ENCODE measurements at regions not wholly inside any gene's neighbourhood (a gene's known extent, or its start where the extent isn't known, plus 50 kb on each side); places are given as distances from the start of the nearest gene placed in this dataset.

GRCh38 chr7:81648716-81649115 is 121.1 kb downstream of the HGF start:
- DNase-seq (ENCODE audit: low read depth in 2 of 2) = no peak

DNA sequence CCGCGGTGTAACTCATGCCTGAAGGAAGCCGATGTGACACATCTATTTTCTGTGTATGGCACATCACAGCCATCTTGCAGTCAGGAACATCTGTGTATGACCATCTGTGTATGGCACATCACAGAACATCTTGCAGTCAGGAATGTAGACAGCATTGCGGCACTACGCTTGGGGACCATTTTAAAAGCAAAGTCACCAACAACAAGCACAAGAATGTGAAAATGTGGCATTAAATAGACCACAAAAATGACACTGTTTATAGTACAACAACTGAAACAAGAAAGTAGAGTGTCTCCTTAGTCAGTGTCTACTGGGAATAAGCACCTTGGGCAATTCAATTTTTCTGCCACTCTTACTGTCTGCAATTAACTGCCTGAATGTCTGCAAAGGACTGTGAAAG is 124.4 kb downstream of the HGF start:
- no peak for DNase-seq (ENCODE audit: low read depth in 2 of 2)

DNA sequence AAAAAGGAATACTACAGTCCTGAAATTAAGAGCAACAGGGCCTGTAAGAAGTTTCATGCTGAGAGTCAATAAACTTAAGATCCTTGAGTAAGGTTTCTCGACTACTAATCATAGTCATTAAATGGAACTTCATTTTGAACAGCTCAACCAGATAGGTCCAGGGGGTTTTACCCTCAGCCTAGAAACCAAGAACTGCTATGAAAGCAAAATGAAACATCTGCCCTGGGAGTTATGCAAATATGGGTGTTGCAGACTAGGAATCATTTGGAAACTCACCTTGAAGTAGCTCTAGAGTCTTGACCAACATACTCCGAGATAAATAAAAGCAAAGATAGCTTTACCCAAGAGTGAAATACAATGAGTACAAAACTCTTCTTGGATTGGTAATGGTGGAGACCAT is 128.0 kb downstream of the HGF start:
- no peak for DNase-seq (ENCODE audit: low read depth in 2 of 2)

DNA sequence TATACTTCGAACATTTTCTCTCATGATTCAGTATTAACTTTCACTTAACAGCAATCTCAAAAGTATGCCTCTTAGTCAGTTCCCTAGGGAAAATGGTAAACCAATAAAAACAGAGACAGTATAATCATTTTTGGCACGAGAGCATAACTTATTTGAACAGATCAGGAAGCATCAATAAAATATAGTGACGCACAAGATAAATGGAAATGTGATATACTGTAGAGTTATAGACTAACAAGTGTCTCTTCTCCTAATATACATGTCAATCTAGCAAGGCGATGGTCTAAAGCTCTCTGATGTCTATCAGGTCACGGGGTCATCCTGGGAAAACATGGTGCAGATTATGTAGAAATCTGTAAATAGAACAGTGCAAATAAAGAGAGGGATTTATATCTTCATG is 131.6 kb downstream of the HGF start:
- DNase-seq (ENCODE audit: low read depth in 2 of 2) = no peak

GRCh38 chr7:81637534-81637933 is 132.3 kb downstream of the HGF start:
- DNase-seq (ENCODE audit: low read depth in 2 of 2) = no peak

DNA sequence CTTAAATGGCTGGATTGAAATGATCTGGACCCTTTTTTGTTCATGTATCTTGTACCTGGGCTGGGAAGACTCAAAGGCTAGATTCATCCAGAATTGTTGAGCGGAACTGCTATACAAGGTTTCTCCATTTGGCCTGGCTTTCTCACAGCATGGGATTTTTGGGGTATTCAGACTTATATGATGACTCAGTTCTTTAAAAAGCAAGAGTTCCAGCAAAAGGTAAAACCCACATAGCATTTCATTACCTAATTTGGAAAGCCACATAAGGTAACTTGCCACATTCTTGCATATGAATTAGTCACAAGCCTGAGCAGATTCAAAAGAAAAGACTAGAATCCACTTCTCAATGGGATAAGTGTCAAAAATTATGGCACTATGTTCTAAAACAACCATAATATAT is 137.4 kb downstream of the HGF start:
- no peak for DNase-seq (ENCODE audit: low read depth in 2 of 2)

- no peak for DNase-seq (ENCODE audit: low read depth in 2 of 2)
These were observed 139.2 kb downstream of the HGF start for GRCh38 chr7:81630600-81630999.

DNA sequence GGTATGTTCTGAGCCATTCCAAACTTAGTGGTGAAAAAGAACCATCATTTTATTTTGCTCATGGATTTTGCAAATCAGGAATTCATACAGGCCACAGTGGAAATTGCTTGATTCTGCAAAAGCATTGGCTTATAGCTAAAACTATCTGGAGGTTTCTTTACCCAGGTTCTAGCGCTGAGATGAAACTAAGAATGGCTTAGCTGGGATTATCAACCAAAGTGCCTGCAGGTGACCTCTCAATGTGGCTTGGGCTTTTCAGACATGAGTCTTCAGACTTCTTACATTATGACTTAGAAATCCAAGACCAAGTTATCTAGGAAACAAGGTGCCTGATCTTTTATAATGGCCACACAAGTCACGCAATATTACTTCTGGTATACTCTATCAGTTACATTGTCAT is 140.1 kb downstream of the HGF start:
- DNase-seq (ENCODE audit: low read depth in 2 of 2) = no peak

DNA sequence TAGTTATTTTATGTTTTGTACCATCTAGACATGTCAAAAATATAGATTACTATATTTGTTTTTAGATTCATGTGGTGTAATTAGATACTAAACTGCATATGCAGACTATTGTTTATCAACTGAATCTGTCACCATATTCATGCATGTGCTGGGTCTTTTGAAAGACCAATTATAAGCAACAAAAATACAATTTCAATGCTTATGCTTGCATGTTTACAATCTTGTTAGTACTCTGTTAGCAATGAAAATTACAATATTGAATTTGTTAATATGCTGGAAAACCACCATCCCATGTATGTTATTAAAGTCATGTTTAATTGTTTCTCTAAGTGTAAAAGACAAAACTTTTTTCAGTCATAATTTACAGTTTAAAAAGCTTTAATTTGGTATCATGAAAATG is 140.9 kb downstream of the HGF start:
- DNase-seq (ENCODE audit: low read depth in 2 of 2) = no peak

- DNase-seq (ENCODE audit: low read depth in 2 of 2) = no peak
These were observed 142.1 kb downstream of the HGF start for GRCh38 chr7:81627536-81628287.

DNA sequence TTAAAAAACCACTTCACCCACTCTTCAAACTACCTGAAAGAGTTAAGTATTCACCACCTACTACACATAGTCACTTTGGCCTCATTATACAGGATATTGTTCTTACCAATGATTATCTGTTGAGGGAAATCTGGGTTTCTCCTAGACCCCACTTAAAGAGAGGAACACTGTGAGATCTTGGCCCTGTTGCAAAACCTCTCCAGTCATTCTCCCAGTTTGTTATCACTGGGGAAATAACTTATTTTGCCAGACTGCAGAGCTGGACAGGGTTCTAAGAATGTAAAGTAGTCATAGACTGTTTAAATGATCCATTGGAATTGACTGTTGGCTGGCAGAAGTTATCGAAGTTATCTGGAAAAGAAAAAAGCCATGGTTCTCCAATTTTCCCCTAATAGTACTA is 143.8 kb downstream of the HGF start:
- no peak for DNase-seq (ENCODE audit: low read depth in 2 of 2)

GRCh38 chr7:81624650-81625631 is 144.9 kb downstream of the HGF start:
- DNase-seq (ENCODE audit: low read depth in 2 of 2) = no peak

DNA sequence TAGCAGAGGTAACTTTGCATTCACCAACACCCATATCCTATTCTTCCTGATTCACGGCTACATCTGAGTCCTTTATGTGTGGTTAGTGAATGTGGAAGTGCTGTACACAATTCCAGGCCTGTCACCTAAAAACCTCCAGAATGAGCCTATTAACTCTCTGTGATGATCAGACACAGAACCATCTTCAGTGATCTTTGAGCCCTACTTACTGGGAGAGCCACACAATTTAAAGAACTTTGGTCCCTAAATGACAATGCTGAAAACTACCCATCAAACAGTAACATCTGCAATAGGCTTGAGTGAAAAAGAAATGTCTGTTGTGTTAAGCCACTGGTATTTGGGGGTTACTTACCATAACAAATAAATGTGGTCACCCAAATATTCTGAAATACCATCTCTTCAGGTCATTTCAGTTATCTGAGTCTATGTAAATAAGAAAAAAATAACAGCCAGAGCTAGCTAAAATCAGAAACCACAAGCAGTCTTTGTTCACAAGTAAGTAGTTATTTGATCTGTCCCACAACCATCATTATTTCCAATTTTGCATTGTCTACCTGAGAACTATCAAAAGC is 145.7 kb downstream of the HGF start:
- DNase-seq (ENCODE audit: low read depth in 2 of 2) = no peak

- DNase-seq (ENCODE audit: low read depth in 2 of 2) = no peak
These were observed 146.5 kb downstream of the HGF start for GRCh38 chr7:81623251-81623855.

- DNase-seq (ENCODE audit: low read depth in 2 of 2) = no peak
These were observed 148.0 kb downstream of the HGF start for GRCh38 chr7:81621893-81622292.

DNA sequence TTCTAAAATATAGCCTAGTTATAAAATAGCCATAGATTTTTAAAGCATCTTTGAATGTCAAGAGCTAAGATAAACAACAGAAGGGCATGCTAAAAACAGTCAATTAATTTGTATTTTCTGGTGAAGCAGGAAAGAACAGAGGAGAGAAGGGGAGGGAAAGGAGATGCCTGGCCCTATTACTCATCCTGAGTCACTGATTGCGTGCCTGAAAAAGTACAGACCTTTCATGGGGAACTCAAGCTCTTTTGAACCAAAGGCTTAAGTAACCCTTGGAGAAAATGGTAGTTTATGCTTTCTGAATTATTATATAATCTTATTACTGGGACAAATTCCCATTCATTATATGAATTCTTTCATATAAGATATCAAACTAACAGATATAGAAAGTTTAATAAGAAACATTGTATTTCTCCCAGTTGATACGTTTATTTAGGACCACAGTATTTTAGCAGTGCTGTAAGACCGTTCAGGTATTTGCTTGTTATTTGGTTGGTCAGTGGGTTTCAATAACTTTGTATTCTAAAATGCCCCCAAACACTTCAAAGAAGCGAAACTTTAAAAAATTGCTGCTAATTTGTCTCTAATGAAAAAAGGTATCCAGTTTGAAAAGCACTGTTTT is 151.3 kb downstream of the HGF start:
- DNase-seq (ENCODE audit: low read depth in 2 of 2) = no peak

- no peak for DNase-seq (ENCODE audit: low read depth in 2 of 2)
These were observed 152.9 kb downstream of the HGF start for GRCh38 chr7:81616951-81617350.

DNA sequence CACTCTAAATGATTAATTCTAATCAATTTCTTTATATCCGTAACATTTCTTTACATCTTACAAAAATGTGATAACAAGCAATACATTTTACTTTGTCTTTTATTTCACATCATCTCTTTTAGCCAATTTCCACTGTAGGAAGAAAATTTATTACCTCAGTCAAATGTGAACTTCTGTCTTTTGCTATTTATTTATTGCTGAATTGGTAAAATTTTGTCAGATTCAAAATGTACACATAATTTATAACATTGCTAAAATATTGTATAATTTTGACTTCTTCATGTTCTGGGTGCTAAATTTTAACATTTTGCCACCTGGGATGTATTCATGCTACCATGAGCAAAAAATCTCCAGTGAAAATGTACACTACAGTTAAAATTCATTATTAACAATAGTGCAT is 158.0 kb downstream of the HGF start:
- DNase-seq (ENCODE audit: low read depth in 2 of 2) = no peak

- no peak for DNase-seq (ENCODE audit: low read depth in 2 of 2)
These were observed 158.8 kb downstream of the HGF start for GRCh38 chr7:81611040-81611439.

DNA sequence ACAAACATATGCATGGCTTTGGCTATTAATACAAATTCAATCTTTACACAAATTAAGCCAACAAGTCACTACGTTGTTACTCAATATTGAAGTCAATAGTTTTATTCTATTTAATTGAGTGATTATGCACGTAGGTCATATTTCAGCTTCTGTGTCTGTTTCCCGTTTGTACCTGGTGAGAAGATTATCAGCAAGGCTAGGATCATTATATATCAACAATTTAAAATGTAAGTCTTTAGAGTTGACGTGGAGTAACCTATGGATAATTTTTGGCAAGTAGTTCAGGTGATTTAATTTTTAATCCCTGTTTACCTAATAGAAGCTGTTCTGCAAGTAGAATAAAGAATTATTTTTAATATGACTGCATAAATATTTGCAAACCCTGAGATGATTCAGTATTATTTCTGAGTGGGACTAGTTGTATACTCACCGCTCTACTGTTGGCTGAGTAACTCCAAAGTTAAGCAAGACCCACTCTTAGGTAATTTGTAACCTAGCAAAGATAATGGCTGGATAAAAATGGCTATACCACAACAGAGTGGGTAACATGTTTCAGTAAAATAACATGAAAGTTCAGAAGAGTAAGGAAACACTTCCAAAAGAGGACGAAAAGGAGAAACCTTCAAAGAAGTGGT is 161.0 kb downstream of the HGF start:
- DNase-seq (ENCODE audit: low read depth in 2 of 2) = no peak

DNA sequence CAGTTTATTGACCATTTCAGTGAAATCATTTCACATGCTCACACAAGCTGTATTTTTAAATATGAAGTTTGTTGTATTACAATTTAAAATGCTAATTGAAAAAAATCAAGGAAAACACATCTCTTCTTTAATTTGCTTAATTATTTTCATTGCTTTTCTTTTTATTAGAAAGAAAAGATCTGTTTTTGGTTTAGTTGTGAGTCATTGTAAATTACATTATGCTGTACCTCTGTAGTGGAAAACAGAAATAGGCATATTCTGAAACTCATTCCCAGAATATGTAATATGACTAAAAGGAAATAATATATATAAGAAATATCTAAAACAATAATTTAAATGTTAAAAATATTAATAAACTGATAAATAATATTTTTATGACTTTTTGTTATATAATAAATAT is 161.9 kb downstream of the HGF start:
- DNase-seq (ENCODE audit: low read depth in 2 of 2) = no peak

Data from stimulated activated CD4-positive, alpha-beta T cell treated with anti-CD3 and anti-CD28 coated beads, Interleukin-15, amount 100 ng/mL, for 48 hours (primary cell).